RKO (cell line): ENCODE measurements at regions not wholly inside any gene's neighbourhood (a gene's known extent, or its start where the extent isn't known, plus 50 kb on each side); places are given as distances from the start of the nearest gene placed in this dataset.
"Not testable (repeated sequence)": the region's sequence is repeated elsewhere in the genome, so short reads cannot be mapped to it uniquely, and the experiment has no call there.

Experiments
- DNase-seq: peaks from one replicate; pipeline ENCODE4 v3.0.0-alpha.2; 2016; ENCODE audit warnings: low spot score

- DNase-seq = no peak
These were observed 380.1 kb upstream of the SPAG17 start for GRCh38 chr1:118564961-118565703.

- DNase-seq = no peak
These were observed 379.2 kb upstream of the SPAG17 start for GRCh38 chr1:118563981-118564951.

- DNase-seq = no peak
These were observed 373.9 kb upstream of the SPAG17 start for GRCh38 chr1:118558933-118559332.

- DNase-seq = no peak
These were observed 371.9 kb upstream of the SPAG17 start for GRCh38 chr1:118556936-118557335.

- DNase-seq = no peak
These were observed 370.6 kb upstream of the SPAG17 start for GRCh38 chr1:118555638-118556037.

- no peak for DNase-seq
These were observed 350.9 kb upstream of the SPAG17 start for GRCh38 chr1:118535901-118536300.

GRCh38 chr1:118511922-118512321 is 326.9 kb upstream of the SPAG17 start:
- DNase-seq = not testable (repeated sequence)

GRCh38 chr1:118504867-118505266 is 319.8 kb upstream of the SPAG17 start:
- no peak for DNase-seq

- DNase-seq = no peak
These were observed 319.2 kb upstream of the SPAG17 start for GRCh38 chr1:118504221-118504644.

- no peak for DNase-seq
These were observed 318.7 kb upstream of the SPAG17 start for GRCh38 chr1:118503752-118504151.

- no peak for DNase-seq
These were observed 310.0 kb upstream of the SPAG17 start for GRCh38 chr1:118494998-118495397.

GRCh38 chr1:118488787-118489186 is 303.8 kb upstream of the SPAG17 start:
- no peak for DNase-seq

- no peak for DNase-seq
These were observed 302.9 kb upstream of the SPAG17 start for GRCh38 chr1:118487932-118488331.

- DNase-seq = no peak
These were observed 302.1 kb upstream of the SPAG17 start for GRCh38 chr1:118487091-118487490.

GRCh38 chr1:118486199-118486598 is 301.2 kb upstream of the SPAG17 start:
- DNase-seq = no peak

GRCh38 chr1:118485757-118486156 is 300.7 kb upstream of the SPAG17 start:
- DNase-seq = no peak

- DNase-seq = no peak
These were observed 299.9 kb upstream of the SPAG17 start for GRCh38 chr1:118484893-118485292.

GRCh38 chr1:118483245-118484006 is 298.4 kb upstream of the SPAG17 start:
- DNase-seq = no peak

- no peak for DNase-seq
These were observed 296.1 kb upstream of the SPAG17 start for GRCh38 chr1:118481126-118481525.

GRCh38 chr1:118479351-118479750 is 294.3 kb upstream of the SPAG17 start:
- DNase-seq = no peak

GRCh38 chr1:118473825-118474224 is 288.8 kb upstream of the SPAG17 start:
- DNase-seq = no peak

- not testable (repeated sequence) for DNase-seq
These were observed 279.4 kb upstream of the SPAG17 start for GRCh38 chr1:118464460-118464859.
